DOHH2 (cell line): ENCODE measurements at regions not wholly inside any gene's neighbourhood (a gene's known extent, or its start where the extent isn't known, plus 50 kb on each side); places are given as distances from the start of the nearest gene placed in this dataset.

ENCODE experiments used
- H3F3A ChIP-seq: fragments of 200-600 bp; sonication (generic), shearing (Covaris generic); 2 replicates; pipeline ENCODE4 v1.6.0; 2016; ENCODE audit warnings: antibody characterized with exemption, mild to moderate bottlenecking; ENCODE audit not compliant: control insufficient read depth, insufficient read depth
- H3K27ac ChIP-seq: fragments of 200-600 bp; sonication (generic); 2 replicates; pipeline ENCODE4 v1.5.1; 2014; ENCODE audit warnings: low read depth, mild to moderate bottlenecking, low read length, moderate library complexity
- H3K27me3 ChIP-seq: fragments of 200-600 bp; sonication (generic); 2 replicates; pipeline ENCODE4 v1.6.1; 2014; ENCODE audit warnings: mild to moderate bottlenecking, low read length, mixed read lengths; ENCODE audit not compliant: control insufficient read depth
- H3K36me3 ChIP-seq: fragments of 200-600 bp; sonication (generic); 2 replicates; pipeline ENCODE4 v1.6.1; 2014; ENCODE audit warnings: mild to moderate bottlenecking, low read length, moderate library complexity, mixed read lengths; ENCODE audit not compliant: control insufficient read depth
- H3K4me1 ChIP-seq: fragments of 200-600 bp; sonication (generic); 2 replicates; pipeline ENCODE4 v1.6.1; 2014; ENCODE audit warnings: mild to moderate bottlenecking, low read length, mixed read lengths; ENCODE audit not compliant: control insufficient read depth
- H3K4me2 ChIP-seq: fragments of 200-600 bp; sonication (generic); 2 replicates; pipeline ENCODE4 v1.6.0; 2014; ENCODE audit warnings: mild to moderate bottlenecking, low read length, moderate library complexity
- H3K4me3 ChIP-seq: fragments of 200-600 bp; sonication (generic); 2 replicates; pipeline ENCODE4 v1.5.1; 2014; ENCODE audit warnings: mild to moderate bottlenecking, low read length, mixed read lengths
- H3K79me2 ChIP-seq: fragments of 200-600 bp; sonication (generic); 2 replicates; pipeline ENCODE4 v1.6.1; 2014; ENCODE audit warnings: mild to moderate bottlenecking, low read length, mixed read lengths; ENCODE audit not compliant: control insufficient read depth
- H3K9me2 ChIP-seq: fragments of 200-600 bp; sonication (generic); replicated peaks from 2 replicates; pipeline ENCODE4 v1.6.1; 2014; ENCODE audit warnings: mild to moderate bottlenecking, low read length, mixed read lengths; ENCODE audit not compliant: control insufficient read depth
- H3K9me3 ChIP-seq: fragments of 200-600 bp; sonication (generic); 2 replicates; pipeline ENCODE4 v1.6.1; 2014; ENCODE audit warnings: antibody characterized with exemption, low read length, mixed read lengths; ENCODE audit not compliant: control insufficient read depth, insufficient read depth
- H4K20me1 ChIP-seq: fragments of 200-600 bp; sonication (generic); 2 replicates; pipeline ENCODE4 v1.6.0; 2014; ENCODE audit warnings: low read depth, mild to moderate bottlenecking, antibody characterized with exemption, low read length, moderate library complexity; ENCODE audit not compliant: control insufficient read depth, insufficient read depth
- EZH2phosphoT487 ChIP-seq: fragments of 200-600 bp; sonication (generic); IDR thresholded peaks from 2 replicates; pipeline ENCODE4 v1.6.1; 2017; ENCODE audit warnings: borderline replicate concordance, mild to moderate bottlenecking, antibody characterized with exemption, low read length, moderate library complexity, mixed read lengths
- TF ChIP-seq, protein P1 (sequence below): fragments of 200-600 bp; sonication (generic); IDR thresholded peaks from one replicate; pipeline ENCODE4 v1.5.1; 2014; ENCODE audit warnings: antibody characterized with exemption, mild to moderate bottlenecking, low read depth, low read length; ENCODE audit not compliant: poor library complexity, severe bottlenecking

DNA sequence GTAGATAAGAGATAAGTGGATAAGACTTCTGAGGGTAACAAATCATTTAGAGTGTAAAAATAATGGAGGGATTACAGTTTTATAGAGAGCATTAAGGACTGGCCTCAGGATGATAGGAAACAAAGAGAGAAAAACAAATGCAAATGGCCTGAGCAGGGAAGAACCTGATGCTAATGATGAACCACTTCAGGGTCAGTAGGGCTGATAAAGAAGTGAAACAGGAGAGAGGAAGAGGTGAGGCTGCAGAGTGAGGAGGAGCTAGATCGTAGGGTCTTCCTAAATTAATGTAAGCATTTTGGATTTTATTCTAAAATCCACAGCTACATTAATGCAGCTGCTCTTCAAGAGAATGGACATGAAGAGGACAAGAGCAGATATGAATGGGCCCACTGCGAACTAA, 698.0 kb upstream of the MEF2C start:
- H3K9me3 ChIP-seq, result no peaks in the 10 kb centered on the region
- no peak overlapping the region for H3K4me3 ChIP-seq
- no peaks in the 10 kb centered on the region for H3F3A ChIP-seq

DNA sequence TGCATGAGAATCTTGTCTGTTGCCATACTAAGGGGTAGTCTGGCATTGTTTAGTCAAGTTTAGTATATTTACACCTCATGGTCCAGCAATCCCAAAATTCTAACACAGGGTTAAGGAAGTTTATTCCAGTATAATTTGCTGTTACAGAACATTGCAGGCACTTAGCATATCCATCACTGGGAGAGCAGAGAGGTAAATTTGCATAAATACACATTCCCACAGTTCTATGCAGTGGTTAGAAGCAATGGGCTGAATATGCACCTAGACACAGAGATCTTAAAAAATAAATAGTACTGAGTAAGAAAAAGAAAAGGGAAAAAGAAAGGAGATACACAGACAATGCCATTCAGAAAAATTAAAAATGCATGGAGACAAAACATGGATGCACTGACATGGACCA, 692.3 kb upstream of the MEF2C start:
- Histone ChIP-seq H3K79me2 (no peaks in the 10 kb centered on the region), H3K27me3 (no peaks in the 10 kb centered on the region), H3K4me3 (no peak overlapping the region), H3K4me1 (no peaks in the 10 kb centered on the region), H3F3A (no peaks in the 10 kb centered on the region), H3K9me2 (no peaks in the 10 kb centered on the region), H3K9me3 (no peaks in the 10 kb centered on the region), H4K20me1 (no peaks in the 10 kb centered on the region), H3K36me3 (no peaks in the 10 kb centered on the region), H3K27ac (no peak overlapping the region), H3K4me2 (no peak overlapping the region)
- no peak for TF ChIP-seq EZH2phosphoT487
- TF ChIP-seq, protein P1, sequence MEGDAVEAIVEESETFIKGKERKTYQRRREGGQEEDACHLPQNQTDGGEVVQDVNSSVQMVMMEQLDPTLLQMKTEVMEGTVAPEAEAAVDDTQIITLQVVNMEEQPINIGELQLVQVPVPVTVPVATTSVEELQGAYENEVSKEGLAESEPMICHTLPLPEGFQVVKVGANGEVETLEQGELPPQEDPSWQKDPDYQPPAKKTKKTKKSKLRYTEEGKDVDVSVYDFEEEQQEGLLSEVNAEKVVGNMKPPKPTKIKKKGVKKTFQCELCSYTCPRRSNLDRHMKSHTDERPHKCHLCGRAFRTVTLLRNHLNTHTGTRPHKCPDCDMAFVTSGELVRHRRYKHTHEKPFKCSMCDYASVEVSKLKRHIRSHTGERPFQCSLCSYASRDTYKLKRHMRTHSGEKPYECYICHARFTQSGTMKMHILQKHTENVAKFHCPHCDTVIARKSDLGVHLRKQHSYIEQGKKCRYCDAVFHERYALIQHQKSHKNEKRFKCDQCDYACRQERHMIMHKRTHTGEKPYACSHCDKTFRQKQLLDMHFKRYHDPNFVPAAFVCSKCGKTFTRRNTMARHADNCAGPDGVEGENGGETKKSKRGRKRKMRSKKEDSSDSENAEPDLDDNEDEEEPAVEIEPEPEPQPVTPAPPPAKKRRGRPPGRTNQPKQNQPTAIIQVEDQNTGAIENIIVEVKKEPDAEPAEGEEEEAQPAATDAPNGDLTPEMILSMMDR, result no peak

More for the DNA sequence above, 698.0 kb upstream of the MEF2C start:
- Histone ChIP-seq H3K27ac (no peak overlapping the region), H4K20me1 (no peaks in the 10 kb centered on the region), H3K9me2 (no peaks in the 10 kb centered on the region), H3K4me2 (no peak overlapping the region), H3K27me3 (no peaks in the 10 kb centered on the region), H3K36me3 (no peaks in the 10 kb centered on the region), H3K79me2 (no peaks in the 10 kb centered on the region), H3K4me1 (no peaks in the 10 kb centered on the region)
- TF ChIP-seq, protein P1, result no peak
- TF ChIP-seq EZH2phosphoT487, result no peak

DNA sequence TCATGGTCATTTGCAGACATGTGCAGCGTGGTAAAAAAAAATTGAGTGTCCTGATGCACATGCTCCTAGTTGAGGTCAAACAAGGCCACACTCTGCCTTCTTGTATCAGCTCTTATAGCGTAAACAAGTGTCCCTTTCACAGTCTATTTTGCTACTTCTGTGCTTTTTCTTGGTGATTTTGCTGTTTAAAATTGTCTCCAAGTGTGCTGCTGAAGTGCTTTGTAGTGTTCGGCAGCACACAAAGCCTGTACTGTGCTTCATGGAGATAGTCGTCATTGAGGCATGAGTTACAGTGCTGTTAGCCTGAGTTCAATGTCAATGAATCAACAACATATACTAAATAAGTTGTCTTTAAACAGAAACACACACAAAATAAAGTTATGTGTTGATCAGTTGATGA, 690.4 kb upstream of the MEF2C start:
- H3F3A ChIP-seq, result no peaks in the 10 kb centered on the region
- no peak overlapping the region for H3K4me3 ChIP-seq
- H4K20me1 ChIP-seq, result no peaks in the 10 kb centered on the region
- TF ChIP-seq, protein P1, result no peak
- no peak for TF ChIP-seq EZH2phosphoT487
- H3K4me1 ChIP-seq, result no peaks in the 10 kb centered on the region
- H3K4me2 ChIP-seq, result no peak overlapping the region
- H3K27me3 ChIP-seq, result no peaks in the 10 kb centered on the region
- no peaks in the 10 kb centered on the region for H3K36me3 ChIP-seq
- H3K9me2 ChIP-seq, result no peaks in the 10 kb centered on the region
- no peaks in the 10 kb centered on the region for H3K9me3 ChIP-seq
- no peak overlapping the region for H3K27ac ChIP-seq
- no peaks in the 10 kb centered on the region for H3K79me2 ChIP-seq

DNA sequence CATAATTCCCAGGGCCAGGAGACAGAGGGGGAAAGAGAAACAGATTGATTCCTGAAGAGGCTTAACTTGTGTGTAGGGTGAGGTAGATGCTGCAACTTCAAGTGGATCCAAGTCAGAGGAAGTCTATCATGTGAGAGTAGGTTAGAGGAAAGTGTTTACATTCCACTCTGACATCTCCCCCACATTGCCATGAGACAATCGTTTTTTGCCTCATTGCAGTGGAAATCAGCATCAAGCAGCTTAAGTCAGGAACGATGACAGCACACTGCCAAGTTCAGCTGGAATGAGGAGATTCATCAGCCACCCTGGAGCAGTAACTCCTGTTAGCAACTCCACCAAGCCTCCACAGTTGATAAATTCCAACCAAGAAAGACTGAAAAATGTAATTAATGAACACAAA, 689.7 kb upstream of the MEF2C start:
- Histone ChIP-seq H3K4me1 (no peaks in the 10 kb centered on the region), H4K20me1 (no peaks in the 10 kb centered on the region), H3K79me2 (no peaks in the 10 kb centered on the region), H3K9me3 (no peaks in the 10 kb centered on the region), H3F3A (no peaks in the 10 kb centered on the region), H3K4me2 (no peak overlapping the region), H3K27me3 (no peaks in the 10 kb centered on the region), H3K4me3 (no peak overlapping the region), H3K9me2 (no peaks in the 10 kb centered on the region), H3K27ac (no peak overlapping the region), H3K36me3 (no peaks in the 10 kb centered on the region)
- no peak for TF ChIP-seq EZH2phosphoT487
- TF ChIP-seq, protein P1, result no peak
